ENCODE measurements at regions not wholly inside any gene's neighbourhood (a gene's known extent, or its start where the extent isn't known, plus 50 kb on each side); places are given as distances from the start of the nearest gene placed in this dataset.

GRCh38 chr7:106802589-106802988, 62.5 kb upstream of the PIK3CG start:
- no peak overlapping the region for H3K23ac ChIP-seq (ENCODE audit: insufficient read length, low read depth, low read length)
- TF ChIP-seq CTCF (conservative IDR thresholded peaks at IDR 0.05), result no peak
- no peak overlapping the region for H2BK15ac ChIP-seq (ENCODE audit: low read depth, low read length)
- no peak overlapping the region for H3K18ac ChIP-seq (ENCODE audit: insufficient read length, low read depth, low read length)
- no peak overlapping the region for H4K91ac ChIP-seq (ENCODE audit: insufficient read length, low read depth, low read length)
- H3K9me3 ChIP-seq (ENCODE audit: control insufficient read depth, low read depth, low read length), result no peaks in the 10 kb centered on the region
- H2BK20ac ChIP-seq (ENCODE audit: low read depth, low read length, poor library complexity, severe bottlenecking), result no peak overlapping the region
- H3K23me2 ChIP-seq (ENCODE audit: insufficient read length, low read depth, low read length, poor library complexity, severe bottlenecking), result no peaks in the 10 kb centered on the region
- no peak overlapping the region for H4K5ac ChIP-seq (ENCODE audit: insufficient read length, low read depth, low read length)
- no peaks in the 10 kb centered on the region for H3K27me3 ChIP-seq (ENCODE audit: insufficient read depth, low read length)
- no peak overlapping the region for H3K14ac ChIP-seq (ENCODE audit: insufficient read depth, low read length)
- peaks cover 4% of the 10 kb centered on the region for H3K27me3 Mint-ChIP-seq (ENCODE audit: low read depth)
- no peak for DNase-seq
- no peak overlapping the region for H3K27ac ChIP-seq (ENCODE audit: insufficient read length, low read depth, low read length)
- H4K20me1 ChIP-seq (ENCODE audit: control insufficient read depth, insufficient read depth, insufficient read length), result no peaks in the 10 kb centered on the region
- H3K4ac ChIP-seq (ENCODE audit: low read depth, low read length), result no peak overlapping the region
- no peak overlapping the region for H2BK12ac ChIP-seq (ENCODE audit: insufficient read length, low read depth, low read length)
- no peak overlapping the region for H3K4me3 Mint-ChIP-seq
- peaks cover 8 to 10% of the 10 kb centered on the region in 2 experiments for H3K4me1 Mint-ChIP-seq
- H2BK5ac ChIP-seq (ENCODE audit: insufficient read length, low read length), result no peak overlapping the region
- H3K79me1 ChIP-seq (ENCODE audit: insufficient read depth, low read depth, low read length, poor library complexity, severe bottlenecking), result no peaks in the 10 kb centered on the region
- H3T11ph ChIP-seq (ENCODE audit: low read length), result no peak overlapping the region
- peaks cover 18 to 20% of the 10 kb centered on the region in 2 experiments for H3K9me3 Mint-ChIP-seq
- no peak overlapping the region for H3K9ac ChIP-seq (ENCODE audit: extremely low read depth, insufficient read length, low read length)
- H3K56ac ChIP-seq (ENCODE audit: insufficient read length, low read depth, low read length), result no peak overlapping the region
- H2BK120ac ChIP-seq (ENCODE audit: low read depth, low read length, poor library complexity, severe bottlenecking), result no peak overlapping the region
- no peak overlapping the region for H2AK5ac ChIP-seq (ENCODE audit: insufficient read length, low read length)
- no peak overlapping the region for H3K4me2 ChIP-seq (ENCODE audit: insufficient read depth, insufficient read length, low read length)
- peaks cover 2 to 13% (median 8%) of the 10 kb centered on the region in 3 experiments; a peak in 4 of 7 replicates for H3K36me3 Mint-ChIP-seq (ENCODE audit: insufficient read depth in 1 of 3, low read depth in 3 of 3)
- no peak overlapping the region for H3K27ac Mint-ChIP-seq
- no CpG with 5 or more reads among the region's 2 CpGs for WGBS (ENCODE audit: extremely low coverage, insufficient read length, low lambda C conversion rate)
- H3K4me1 ChIP-seq (ENCODE audit: insufficient read depth, low read length), result no peaks in the 10 kb centered on the region
- H4K8ac ChIP-seq (replicated peaks; ENCODE audit: insufficient read length, low read depth, low read length), result no peak overlapping the region
- no peaks in the 10 kb centered on the region for H3K79me2 ChIP-seq (ENCODE audit: insufficient read depth, low read length)
- no peak overlapping the region for H2AFZ ChIP-seq (ENCODE audit: low read length)
